ENCODE measurements at regions not wholly inside any gene's neighbourhood (a gene's known extent, or its start where the extent isn't known, plus 50 kb on each side); places are given as distances from the start of the nearest gene placed in this dataset.

GRCh38 chr5:1594357-1595106, 70.8 kb upstream of the LPCAT1 start (continued):
- TF ChIP-seq REST (IDR thresholded peaks at IDR 0.05; ENCODE audit: low read depth, low read length), result no peak
- no peak for TF ChIP-seq RFX5 (IDR thresholded peaks at IDR 0.05; ENCODE audit: low read length)
- no peak for TF ChIP-seq NFIC (IDR thresholded peaks at IDR 0.05; ENCODE audit: borderline replicate concordance)
- peak; percentile 53 for TF ChIP-seq CTCF (IDR thresholded peaks at IDR 0.05)
- TF ChIP-seq RXRA (IDR thresholded peaks at IDR 0.05; ENCODE audit: borderline replicate concordance, low read depth), result no peak
- TF ChIP-seq FOXM1 (IDR thresholded peaks at IDR 0.05; ENCODE audit: low read depth), result no peak
- no peak for TF ChIP-seq USF1 (IDR thresholded peaks at IDR 0.05; ENCODE audit: borderline replicate concordance, low read depth)
- TF ChIP-seq GATA2 (CRISPR knock-in tag; IDR thresholded peaks at IDR 0.05), result no peak

GRCh38 chr5:1593903-1594356, 70.2 kb upstream of the LPCAT1 start:
- CTCF ChIA-PET, result interaction anchor here (0.7 to 2.1 kb wide), 8 partner anchors 10 to 213 kb away, joined by 3 to 7 read pairs (median 4); no protein-coding TSS in a partner anchor
- POLR2A ChIA-PET, result interaction anchor here (0.6 to 1.4 kb wide), 6 partner anchors 40 to 1171 kb away, joined by 3 to 8 read pairs (median 4); no protein-coding TSS in a partner anchor
- Histone ChIP-seq H3K9ac (peak overlapping the region; percentile 51; the same call in 1 of the 2 replicates), H3K27ac (ENCODE audit: low read depth in 2 of 2, low read length in 1 of 2) (peak overlapping the region in 1 of 2 experiments; percentile 47; a peak in 1 of 4 replicates), H4K20me1 (ENCODE audit: insufficient read depth) (no peaks in the 10 kb centered on the region), H2AFZ (ENCODE audit: low read depth) (peak overlapping the region; percentile 96; the same call in 1 of the 2 replicates), H3K79me2 (ENCODE audit: insufficient read depth) (no peaks in the 10 kb centered on the region), H3K4me1 (ENCODE audit: control insufficient read depth in 1 of 2, insufficient read depth in 2 of 2, low read depth in 1 of 2, low read length in 1 of 2) (no peaks in the 10 kb centered on the region; a peak in 1 of 4 replicates), H3K4me3 (ENCODE audit: low read depth in 2 of 2, low read length in 1 of 2) (peak overlapping the region; percentile 55 to 79), H3K27me3 (ENCODE audit: insufficient read depth) (no peaks in the 10 kb centered on the region), H3K4me2 (peak overlapping the region; percentile 71), H3K9me3 (no peaks in the 10 kb centered on the region), H3K9me2 (no peaks in the 10 kb centered on the region), H3F3A (replicated peaks; ENCODE audit: insufficient read depth) (no peaks in the 10 kb centered on the region), H3K36me3 (replicated peaks in 1 of 2; ENCODE audit: control insufficient read depth in 1 of 2, insufficient read depth in 2 of 2, low read length in 1 of 2) (peaks cover 0 to 2% of the 10 kb centered on the region in 2 experiments)
- DNase-seq, result no peak
- 30% methylated on average over 4 of the region's 32 CpGs for WGBS (ENCODE audit: low lambda C conversion rate)
- TF ChIP-seq SMC3 (IDR thresholded peaks at IDR 0.05; ENCODE audit: low read depth, low read length) (no peak), EP300 (IDR thresholded peaks at IDR 0.05; ENCODE audit: borderline replicate concordance in 1 of 2, low read depth in 1 of 2, low read length in 1 of 2) (no peak), RAD21 (IDR thresholded peaks at IDR 0.05; ENCODE audit: low read length) (no peak), REST (IDR thresholded peaks at IDR 0.05; ENCODE audit: low read depth, low read length) (no peak), IRF3 (IDR thresholded peaks at IDR 0.05; ENCODE audit: low read depth, low read length) (no peak), USF1 (IDR thresholded peaks at IDR 0.05; ENCODE audit: borderline replicate concordance, low read depth) (no peak), FOSL2 (IDR thresholded peaks at IDR 0.05; ENCODE audit: borderline replicate concordance, low read depth) (no peak)
